GM19468 (cell line): ENCODE measurements at regions not wholly inside any gene's neighbourhood (a gene's known extent, or its start where the extent isn't known, plus 50 kb on each side); places are given as distances from the start of the nearest gene placed in this dataset.
"Not testable (repeated sequence)": the region's sequence is repeated elsewhere in the genome, so short reads cannot be mapped to it uniquely, and the experiment has no call there.

Experiments used
- ATAC-seq: cut with Tn5 transposase; IDR thresholded peaks from one replicate; pipeline ENCODE4 v1.9.1; 2021; ENCODE audit warnings: mild to moderate bottlenecking, moderate library complexity, moderate number of reproducible peaks; ENCODE audit not compliant: unreplicated experiment; ENCODE audit errors: extremely low read depth

DNA sequence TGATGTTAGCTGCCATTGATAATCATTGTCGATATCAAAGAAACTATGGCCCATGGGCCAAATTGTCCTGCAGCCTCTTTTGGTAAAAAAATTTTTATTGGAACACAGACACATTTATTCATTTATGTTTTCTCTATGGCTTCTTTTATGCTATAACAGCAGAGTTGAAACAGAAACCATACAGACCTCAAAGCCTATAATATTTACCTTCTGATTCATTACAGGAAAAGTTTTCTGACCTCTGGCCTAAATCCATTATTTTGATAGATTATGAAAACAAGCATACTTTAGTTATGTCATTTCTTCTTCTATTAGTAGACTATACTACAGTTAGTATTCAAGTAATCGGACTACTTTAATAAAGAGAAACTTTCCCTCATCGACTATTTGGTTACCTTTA, 349.7 kb upstream of the GALNT5 start:
- no peak for ATAC-seq

DNA sequence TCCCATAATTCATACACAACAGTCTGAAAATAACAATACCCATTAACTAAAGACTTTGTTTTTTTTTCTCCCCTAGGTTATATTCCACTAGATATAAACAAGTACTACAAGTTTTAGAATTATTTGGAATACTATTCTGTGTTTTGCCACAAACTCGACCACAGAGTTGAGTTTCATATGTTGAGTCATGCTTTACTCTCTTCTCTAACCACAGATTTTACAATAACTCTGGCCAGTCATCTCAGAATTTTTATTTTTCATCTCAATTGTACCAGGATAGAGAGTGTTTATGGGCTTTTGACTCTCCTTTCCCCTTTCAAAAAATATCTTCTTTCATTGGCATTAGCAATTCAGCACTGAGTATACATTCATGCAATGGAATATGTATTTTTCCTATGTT, 348.7 kb upstream of the GALNT5 start:
- ATAC-seq = peak; percentile 72

- ATAC-seq = no peak
Measured at GRCh38 chr2:156909983-156910382, 347.5 kb upstream of the GALNT5 start.

GRCh38 chr2:156915332-156915731, 342.2 kb upstream of the GALNT5 start:
- ATAC-seq = no peak

GRCh38 chr2:156918410-156918809, 339.1 kb upstream of the GALNT5 start:
- ATAC-seq = no peak

- no peak for ATAC-seq
Measured at GRCh38 chr2:156930423-156930822, 327.1 kb upstream of the GALNT5 start.

DNA sequence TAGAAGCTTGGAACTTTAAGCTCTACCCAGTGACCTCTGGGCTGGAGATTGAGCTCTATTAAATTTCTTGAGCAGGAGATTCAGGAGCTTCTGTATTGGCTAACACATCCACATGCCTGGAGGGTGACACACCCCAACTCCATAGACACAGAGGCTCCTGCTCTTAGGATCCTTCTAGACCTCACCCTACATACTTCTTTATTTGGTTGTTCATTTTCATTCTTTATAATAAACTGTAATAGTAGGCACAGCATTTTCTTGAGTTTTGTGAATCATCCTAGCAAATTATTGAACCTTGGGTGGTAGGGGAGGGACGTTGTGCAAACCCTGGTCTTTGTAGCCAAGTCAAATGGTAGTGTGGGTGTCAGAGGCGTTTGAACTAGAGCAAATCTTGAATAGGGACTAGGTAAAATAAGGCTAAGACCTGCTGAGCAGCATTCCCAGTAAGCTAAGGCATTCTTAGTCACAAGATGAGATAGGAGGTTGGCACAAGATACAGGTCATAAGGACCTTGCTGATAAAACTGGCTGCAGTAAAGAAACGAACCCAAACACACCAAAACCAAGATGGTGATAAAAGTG, 323.8 kb upstream of the GALNT5 start:
- no peak for ATAC-seq

DNA sequence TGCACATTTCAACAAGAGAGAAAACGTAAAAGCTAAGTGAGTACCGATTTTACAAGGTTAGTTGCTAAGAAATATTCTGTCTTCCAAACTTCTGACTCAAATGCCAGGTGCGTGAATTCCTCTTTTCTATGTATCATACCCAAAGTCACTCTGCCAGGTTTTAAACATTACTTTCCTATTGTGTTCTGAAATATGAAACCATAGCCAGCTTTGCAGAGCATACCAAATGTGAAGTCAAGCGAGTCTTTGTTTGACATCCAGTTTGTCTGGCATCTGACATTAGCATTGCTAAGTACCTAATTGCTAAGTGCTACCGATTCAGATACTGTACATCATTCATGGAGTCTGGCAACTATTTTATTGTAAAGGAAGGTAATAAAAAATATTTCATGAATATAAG, 321.9 kb upstream of the GALNT5 start:
- no peak for ATAC-seq

- no peak for ATAC-seq
Measured at GRCh38 chr2:156937430-156937829, 320.1 kb upstream of the GALNT5 start.

GRCh38 chr2:156944871-156945270, 312.6 kb upstream of the GALNT5 start:
- no peak for ATAC-seq

DNA sequence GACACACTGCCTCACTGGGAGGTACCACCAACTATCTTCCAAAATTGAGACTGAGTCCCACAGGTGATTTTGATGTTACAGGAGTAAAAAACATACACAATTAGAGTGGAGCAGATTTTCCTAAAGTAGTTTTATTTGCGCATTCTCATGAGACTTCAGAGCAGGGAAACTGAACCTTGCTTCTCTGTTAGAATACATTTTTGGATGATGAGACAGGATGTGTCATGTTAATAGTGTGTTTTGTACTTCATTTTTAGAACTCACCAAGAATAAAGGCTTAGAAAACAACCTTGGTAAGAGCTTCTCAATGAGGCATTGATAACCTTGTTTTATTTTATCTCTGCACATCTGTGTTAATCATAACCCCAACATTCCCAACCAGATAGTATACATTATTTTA, 310.2 kb upstream of the GALNT5 start:
- no peak for ATAC-seq

- ATAC-seq = no peak
Measured at GRCh38 chr2:156955701-156956100, 301.8 kb upstream of the GALNT5 start.

- ATAC-seq = no peak
Measured at GRCh38 chr2:156956161-156956560, 301.3 kb upstream of the GALNT5 start.

DNA sequence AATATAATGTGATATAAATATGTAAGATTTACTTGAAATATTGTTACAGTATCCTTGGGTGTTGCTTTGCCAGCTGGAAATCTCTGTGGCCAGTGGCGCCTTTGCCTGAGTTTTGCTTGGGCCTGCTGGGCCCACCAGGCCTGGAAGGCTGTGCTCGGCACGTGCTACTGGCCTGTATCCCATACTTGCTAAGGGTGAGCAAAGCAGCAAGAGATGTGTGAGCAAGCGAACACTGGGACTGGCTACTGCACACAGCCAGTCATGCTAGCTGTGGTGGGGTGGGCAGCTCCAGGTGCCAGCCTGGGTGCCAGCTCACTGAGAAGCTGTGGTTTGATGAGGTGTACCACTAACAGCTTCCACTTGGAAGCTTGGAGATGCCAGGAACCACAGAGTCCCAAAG, 299.1 kb upstream of the GALNT5 start:
- no peak for ATAC-seq

DNA sequence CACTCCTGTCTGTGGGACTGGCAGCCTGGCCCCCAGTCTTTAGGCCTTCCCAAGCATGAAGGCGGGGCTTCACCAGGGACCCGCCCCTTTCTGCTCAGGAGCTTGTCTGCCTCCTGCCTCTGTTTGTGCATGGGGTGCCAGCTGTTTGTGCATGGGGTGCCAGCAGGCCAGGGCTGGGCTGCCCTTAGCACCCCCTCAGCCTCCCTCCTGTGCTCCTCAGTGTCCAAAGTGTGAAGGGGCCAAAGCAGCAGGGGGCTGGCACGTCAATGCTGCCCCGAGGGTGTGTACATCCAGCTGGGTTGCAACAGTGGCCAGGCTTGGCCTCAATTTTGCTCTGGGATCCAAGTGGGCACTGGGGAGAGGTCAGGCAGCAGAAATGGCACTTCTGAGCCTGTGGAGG, 298.0 kb upstream of the GALNT5 start:
- ATAC-seq = no peak

- ATAC-seq = no peak
Measured at GRCh38 chr2:156982615-156983014, 274.9 kb upstream of the GALNT5 start.

- ATAC-seq = no peak
Measured at GRCh38 chr2:156986339-156986988, 271.0 kb upstream of the GALNT5 start.

GRCh38 chr2:156999661-157000060, 257.8 kb upstream of the GALNT5 start:
- ATAC-seq = no peak

DNA sequence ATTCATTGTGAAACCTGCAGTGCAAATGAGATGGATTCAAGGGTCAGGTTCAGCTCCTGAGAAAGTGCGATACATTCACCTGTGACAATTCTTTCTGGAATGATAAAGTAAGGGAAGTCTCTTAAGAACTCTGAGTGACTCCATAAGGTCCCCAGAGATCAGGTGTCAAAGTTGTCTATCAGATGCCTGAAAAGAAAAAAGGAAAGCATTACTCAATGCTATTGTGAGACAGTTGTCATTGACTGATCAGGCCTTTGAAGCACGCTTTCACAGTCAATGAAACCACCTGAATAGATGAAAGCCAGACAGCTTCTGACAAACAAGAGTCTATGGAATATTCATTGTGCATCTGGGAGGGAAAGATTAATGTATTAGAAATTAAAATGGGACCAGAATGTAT, 252.7 kb upstream of the GALNT5 start:
- no peak for ATAC-seq

DNA sequence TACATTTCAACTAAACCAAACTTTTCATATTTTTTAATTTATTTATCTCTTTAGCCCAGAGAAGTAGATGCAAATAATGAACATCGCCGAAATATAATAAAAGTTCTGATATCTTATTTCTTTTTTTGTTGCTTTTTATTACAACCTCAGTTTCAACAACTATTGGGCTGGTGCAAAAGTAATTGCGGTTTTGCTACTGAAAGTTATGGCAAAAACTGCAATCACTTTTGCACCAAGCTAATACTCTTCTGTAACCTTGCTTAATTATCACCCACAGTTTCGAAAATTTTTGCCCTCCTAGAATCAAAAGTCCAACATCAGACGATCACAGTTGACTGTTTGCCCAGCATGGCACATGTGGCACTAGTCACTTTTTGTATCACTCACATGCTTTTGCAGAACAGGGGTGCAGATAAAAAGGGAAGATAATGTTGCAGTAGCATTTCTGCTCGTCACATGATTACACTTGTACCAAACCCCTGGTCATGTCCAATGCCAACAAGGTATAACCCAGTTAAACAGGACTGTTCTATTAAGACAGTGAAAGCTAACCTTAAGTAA, 242.4 kb upstream of the GALNT5 start:
- no peak for ATAC-seq

DNA sequence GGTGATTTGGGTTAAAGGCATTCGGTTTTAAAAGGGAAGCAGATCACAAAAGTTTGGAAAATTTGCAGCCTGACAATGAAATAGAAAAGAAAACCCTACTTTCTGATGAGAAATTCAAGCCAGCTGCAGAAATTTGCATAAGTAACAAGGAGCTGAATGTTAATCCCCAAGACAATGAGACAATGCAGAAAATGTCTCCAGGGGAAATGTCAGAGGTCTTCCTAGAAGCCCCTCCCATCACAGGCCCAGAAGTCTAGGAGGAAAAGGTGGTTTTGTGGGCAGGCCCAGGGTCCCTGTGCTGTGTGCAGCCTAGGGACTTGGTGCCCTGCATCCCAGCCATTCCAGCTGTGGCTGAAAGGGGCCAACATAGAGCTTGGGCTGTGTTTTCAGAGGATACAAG, 234.2 kb upstream of the GALNT5 start:
- not testable (repeated sequence) for ATAC-seq

GRCh38 chr2:157024129-157024528, 233.4 kb upstream of the GALNT5 start:
- no peak for ATAC-seq
